Right ventricle myocardium inferior (tissue), 1 donor: ENCODE measurements at regions not wholly inside any gene's neighbourhood (a gene's known extent, or its start where the extent isn't known, plus 50 kb on each side); places are given as distances from the start of the nearest gene placed in this dataset.

Experiments used
- ATAC-seq: fragments of 200-7000 bp; cut with Tn5 transposase; one replicate; pipeline ENCODE4 v1.9.1; 2020; ENCODE audit warnings: mild to moderate bottlenecking, moderate library complexity
- DNase-seq: peaks from one replicate; pipeline ENCODE4 v3.0.0; 2021; ENCODE audit errors: missing footprints
- intact Hi-C: fragments of 100-400 bp; cut with DNase I; formaldehyde crosslinking; loops from one replicate; pipeline ENCODE4 v1.11.0; 2022
- donor health status: DM: no; HTN: yes; CAD: no; lungs with severe emphysema.

- intact Hi-C loops: no loop called here
- ATAC-seq: no peak
- DNase-seq: no peak
Observed at GRCh38 chr6:71171497-71172070, 117.0 kb upstream of the OGFRL1 start.

- ATAC-seq (no peak), DNase-seq (no peak)
- intact Hi-C loops: no loop called here
Observed at GRCh38 chr6:71179249-71179885, 109.2 kb upstream of the OGFRL1 start.

DNA sequence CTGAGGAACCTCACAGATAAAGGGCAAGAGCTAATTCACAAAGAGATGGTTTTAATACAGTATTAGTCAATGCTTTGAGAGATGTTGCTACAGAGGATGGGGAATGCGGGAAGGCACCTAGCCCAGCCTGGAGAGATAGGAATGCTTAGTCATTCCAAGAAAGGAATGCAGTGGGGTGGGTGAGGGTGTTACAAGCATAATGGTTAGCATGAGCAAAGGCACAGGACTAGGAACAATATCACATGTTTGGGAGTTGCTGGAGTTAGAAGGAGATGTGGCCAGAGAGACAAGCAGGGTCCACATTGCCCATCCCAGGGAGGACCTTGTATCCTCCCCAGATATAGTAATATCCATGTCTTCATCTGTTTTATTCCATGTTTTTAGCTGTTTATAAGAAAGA, 107.0 kb upstream of the OGFRL1 start:
- intact Hi-C loops: no loop called here
- DNase-seq (no peak), ATAC-seq (no peak)

GRCh38 chr6:71187141-71187540, 101.5 kb upstream of the OGFRL1 start:
- no peak for ATAC-seq
- intact Hi-C loops: no loop called here
- DNase-seq: no peak

- intact Hi-C loops: loop anchor here (2.0 to 10.0 kb wide), 3 partner anchors 158 to 320 kb away; no protein-coding TSS in a partner anchor
Observed at GRCh38 chr6:71190809-71191208, 97.8 kb upstream of the OGFRL1 start.

DNA sequence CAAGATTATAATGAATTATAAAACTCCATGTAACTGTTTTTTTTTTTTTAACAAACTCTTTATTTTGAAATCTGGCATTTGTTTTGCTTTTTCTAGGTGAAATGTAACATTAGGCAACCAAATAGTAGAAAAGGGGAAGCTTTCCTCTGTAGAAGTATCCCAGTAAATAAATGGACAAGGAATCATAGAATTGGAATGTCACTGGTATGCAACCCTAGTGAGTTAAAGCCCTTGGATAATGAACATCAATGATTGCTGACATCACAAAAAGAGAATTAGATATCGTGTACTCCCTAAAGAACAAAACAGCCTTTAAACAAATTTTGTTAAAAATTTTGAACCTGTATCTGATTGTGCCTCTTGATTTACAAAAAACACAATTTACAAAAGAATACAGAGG, 93.9 kb upstream of the OGFRL1 start:
- DNase-seq: no peak
- intact Hi-C loops: loop anchor here (10.0 kb wide), 1 partner anchor 290 kb away; no protein-coding TSS in a partner anchor
- ATAC-seq: no peak

More at GRCh38 chr6:71190809-71191208, 97.8 kb upstream of the OGFRL1 start:
- ATAC-seq (no peak), DNase-seq (no peak)

GRCh38 chr6:71197267-71197666, 91.3 kb upstream of the OGFRL1 start:
- ATAC-seq (no peak), DNase-seq (no peak)
- intact Hi-C loops: loop anchor here (10.0 kb wide), 1 partner anchor 288 kb away; no protein-coding TSS in a partner anchor

- no peak for ATAC-seq
- DNase-seq: no peak
- intact Hi-C loops: loop anchor here (10.0 kb wide), 1 partner anchor 287 kb away; no protein-coding TSS in a partner anchor
Observed at GRCh38 chr6:71197780-71198179, 90.8 kb upstream of the OGFRL1 start.

DNA sequence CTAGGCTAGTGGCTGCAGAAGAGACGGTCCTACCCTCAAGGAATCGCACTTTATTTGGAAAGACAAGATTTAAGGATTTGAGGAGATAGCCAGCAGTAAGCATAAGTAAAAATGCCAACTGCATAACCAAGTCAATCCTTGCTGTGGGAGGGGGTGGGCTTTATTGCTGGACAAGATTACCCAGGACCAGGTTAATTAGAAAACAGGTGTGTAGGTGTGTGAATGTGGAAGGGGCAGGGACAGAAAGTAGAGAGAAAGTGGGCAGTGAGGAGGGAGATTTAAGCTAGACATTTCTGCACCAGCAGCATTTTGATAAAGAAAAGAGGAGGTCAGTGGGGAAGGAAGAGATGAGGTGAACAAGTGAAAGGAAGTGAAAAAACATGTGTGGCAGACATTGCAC, 89.7 kb upstream of the OGFRL1 start:
- DNase-seq (no peak), ATAC-seq (no peak)
- intact Hi-C loops: loop anchor here (10.0 kb wide), 1 partner anchor 286 kb away; no protein-coding TSS in a partner anchor

GRCh38 chr6:71199736-71200135, 88.9 kb upstream of the OGFRL1 start:
- DNase-seq (no peak), ATAC-seq (no peak)
- intact Hi-C loops: loop anchor here (10.0 kb wide), 1 partner anchor 285 kb away; no protein-coding TSS in a partner anchor

DNA sequence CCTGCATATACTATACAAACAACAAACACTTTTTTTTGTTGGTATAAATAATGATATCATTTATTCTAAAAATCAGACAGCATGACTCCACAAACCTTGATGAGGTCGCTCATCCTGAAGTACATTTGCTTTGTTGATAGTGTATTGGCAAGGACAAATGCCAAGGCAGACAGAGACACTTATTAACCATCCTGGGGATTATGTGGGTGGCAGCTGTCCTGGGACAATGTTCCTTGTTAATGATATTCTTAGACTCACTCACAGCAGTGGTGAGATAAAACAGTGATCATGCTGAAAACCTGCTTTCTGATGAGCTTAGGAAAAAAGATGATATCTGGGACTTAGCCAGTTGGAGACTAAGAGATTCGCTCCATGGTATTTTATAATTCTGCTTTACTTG, 85.4 kb upstream of the OGFRL1 start:
- ATAC-seq: no peak
- no peak for DNase-seq
- intact Hi-C loops: no loop called here

- intact Hi-C loops: no loop called here
Observed at GRCh38 chr6:71204741-71205140, 83.9 kb upstream of the OGFRL1 start.

GRCh38 chr6:71205336-71205956, 83.2 kb upstream of the OGFRL1 start:
- ATAC-seq: no peak
- intact Hi-C loops: no loop called here
- DNase-seq: no peak

More at GRCh38 chr6:71204741-71205140, 83.9 kb upstream of the OGFRL1 start:
- DNase-seq (no peak), ATAC-seq (no peak)

- ATAC-seq: no peak
- DNase-seq: no peak
- intact Hi-C loops: no loop called here
Observed at GRCh38 chr6:71206089-71206488, 82.5 kb upstream of the OGFRL1 start.

- intact Hi-C loops: no loop called here
- DNase-seq (no peak), ATAC-seq (no peak)
Observed at GRCh38 chr6:71209206-71209605, 79.4 kb upstream of the OGFRL1 start.

GRCh38 chr6:71209626-71210025, 79.0 kb upstream of the OGFRL1 start:
- ATAC-seq: no peak
- DNase-seq: no peak
- intact Hi-C loops: no loop called here

DNA sequence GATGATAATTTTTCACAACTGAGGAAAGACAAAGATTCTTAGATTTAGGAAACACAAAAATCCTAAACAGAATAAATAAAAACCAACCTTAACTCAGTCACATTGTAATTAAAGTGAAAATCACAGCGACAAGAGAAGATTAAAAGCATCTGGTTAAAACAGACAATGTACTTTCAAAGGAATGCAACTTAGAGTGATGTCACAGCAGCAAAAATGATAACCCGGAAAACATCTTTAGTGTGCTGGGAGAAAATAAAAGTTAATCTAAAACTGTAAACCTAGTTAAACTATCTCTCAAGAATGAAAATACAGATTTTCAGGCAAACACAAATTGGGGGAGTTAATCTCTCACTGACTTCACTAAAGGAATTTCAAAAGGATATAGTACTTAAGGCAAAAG, 76.8 kb upstream of the OGFRL1 start:
- intact Hi-C loops: no loop called here
- ATAC-seq: no peak
- DNase-seq: no peak

- intact Hi-C loops: no loop called here
- ATAC-seq: no peak
- DNase-seq: no peak
Observed at GRCh38 chr6:71220466-71220865, 68.1 kb upstream of the OGFRL1 start.

DNA sequence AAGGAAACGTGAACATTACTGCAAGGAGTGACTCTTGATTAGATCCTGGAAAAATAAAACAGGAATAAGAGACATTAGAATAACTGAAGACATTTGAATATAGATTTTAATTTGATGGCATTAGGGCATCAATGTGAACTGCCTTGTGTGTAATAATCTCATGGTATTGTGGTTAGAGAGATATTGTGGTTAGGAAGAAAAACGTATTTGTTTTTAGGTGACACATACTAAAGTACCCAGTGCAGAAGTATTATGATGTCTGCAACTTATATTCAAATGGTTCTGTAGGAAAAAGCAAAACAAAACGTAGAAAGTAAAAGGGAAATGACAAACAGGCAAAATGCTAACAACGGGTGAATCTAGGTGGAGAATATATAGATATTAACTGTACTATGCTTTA, 65.9 kb upstream of the OGFRL1 start:
- ATAC-seq (no peak), DNase-seq (no peak)
- intact Hi-C loops: no loop called here

DNA sequence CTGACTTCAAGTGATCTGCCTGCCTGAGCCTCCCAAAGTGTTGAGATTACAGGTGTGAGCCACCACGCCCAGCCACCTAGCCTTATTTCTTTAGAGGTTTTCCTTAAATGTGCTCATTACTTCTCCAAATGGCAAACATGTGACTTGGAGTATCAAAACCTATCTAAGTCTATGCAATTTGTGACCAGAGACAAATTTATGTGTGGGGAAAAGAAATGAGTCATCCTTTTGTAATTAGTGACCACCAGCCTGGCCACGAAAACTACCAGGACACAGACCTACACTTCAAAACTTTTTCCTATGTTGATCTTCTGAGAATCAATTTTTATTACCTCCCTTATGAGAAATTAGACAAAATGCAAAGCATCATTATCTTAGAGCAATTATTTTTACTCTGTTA, 64.6 kb upstream of the OGFRL1 start:
- no peak for DNase-seq
- ATAC-seq: no peak
- intact Hi-C loops: no loop called here
